Suppressor macrophage treated with lipopolysaccharide for 1 hour (primary cell): ENCODE measurements at regions not wholly inside any gene's neighbourhood (a gene's known extent, or its start where the extent isn't known, plus 50 kb on each side); places are given as distances from the start of the nearest gene placed in this dataset.

Experiments
- DNase-seq, 3 donors: peaks; one replicate each; pipeline ENCODE4 v3.0.0-alpha.2; 2020 to 2022

DNA sequence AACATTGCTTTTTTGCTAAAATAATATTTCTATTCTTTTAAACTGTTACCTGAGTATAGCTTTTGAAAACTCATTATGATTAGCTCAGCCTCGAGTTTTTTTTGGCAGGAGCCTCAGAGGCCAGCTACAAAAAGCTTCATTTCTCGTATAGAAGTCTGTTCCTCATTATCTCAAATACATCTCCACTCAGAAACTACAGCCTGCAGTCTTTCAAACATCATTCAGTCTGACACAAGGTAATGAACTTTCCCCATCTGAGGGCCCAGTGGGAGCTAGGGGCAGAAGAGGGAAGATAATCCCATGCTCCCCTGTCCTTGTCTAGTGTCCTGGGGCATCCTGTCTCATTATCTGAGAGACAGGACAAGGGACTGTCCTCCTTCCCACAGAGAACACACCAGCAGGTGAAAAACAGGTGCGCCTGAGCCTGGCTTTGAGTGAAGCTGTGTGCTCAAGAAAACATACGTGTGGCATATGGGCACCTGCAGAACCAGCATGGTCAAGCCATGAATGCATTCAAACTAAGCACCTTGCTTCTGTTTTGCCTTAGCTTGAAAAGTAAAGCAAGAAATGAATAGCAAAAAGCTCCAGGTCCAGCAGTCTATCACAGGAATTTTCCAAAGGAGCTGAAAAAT, 247.5 kb downstream of the MREG start:
- no peak for DNase-seq

DNA sequence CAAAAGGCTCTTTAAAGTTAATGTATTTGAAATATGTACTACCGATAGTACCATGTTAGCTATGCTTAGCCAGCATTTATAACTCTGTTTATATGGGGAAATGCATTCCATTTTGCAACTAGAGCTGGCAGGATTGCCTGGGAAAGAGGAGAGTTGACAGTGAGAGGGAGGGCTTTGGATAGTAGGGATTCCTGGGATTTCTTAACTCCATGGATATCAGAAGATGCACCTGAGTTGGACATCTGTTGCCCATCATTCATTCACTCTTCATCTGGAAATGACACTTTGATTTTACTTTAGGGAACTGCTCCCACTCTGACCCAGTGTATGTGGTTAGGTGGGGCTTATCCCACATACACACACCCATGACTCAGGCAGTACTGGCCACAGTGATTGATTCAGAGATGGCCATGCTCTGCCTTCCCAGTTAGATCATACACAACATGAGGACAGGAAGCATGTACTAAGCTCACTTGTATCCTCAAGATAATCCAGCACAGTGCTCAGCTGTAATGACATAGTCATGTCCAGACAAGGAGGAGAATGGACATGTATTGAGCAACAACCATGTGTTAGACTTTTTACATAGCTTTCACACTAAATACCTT, 248.8 kb downstream of the MREG start:
- peak; percentile 77 to 88 (median 86) for DNase-seq

DNA sequence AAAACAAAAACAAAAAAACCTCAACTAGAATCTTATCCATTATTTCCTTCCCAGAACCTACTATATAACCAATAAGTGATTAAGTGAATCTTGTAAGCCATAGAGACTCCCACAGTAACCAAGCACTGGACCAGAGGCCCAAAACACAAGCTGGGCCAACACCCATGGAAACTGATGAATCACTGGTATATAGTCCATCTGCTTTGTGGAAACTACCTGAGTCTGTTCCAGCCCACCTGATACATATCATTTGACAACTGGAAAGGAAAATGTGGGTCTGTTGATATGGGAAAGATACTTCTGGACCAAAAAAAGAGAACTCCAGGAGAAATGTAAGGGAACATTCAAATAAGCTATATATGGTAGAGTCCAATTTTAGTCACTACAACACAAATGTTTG, 252.8 kb downstream of the MREG start:
- no peak for DNase-seq

DNA sequence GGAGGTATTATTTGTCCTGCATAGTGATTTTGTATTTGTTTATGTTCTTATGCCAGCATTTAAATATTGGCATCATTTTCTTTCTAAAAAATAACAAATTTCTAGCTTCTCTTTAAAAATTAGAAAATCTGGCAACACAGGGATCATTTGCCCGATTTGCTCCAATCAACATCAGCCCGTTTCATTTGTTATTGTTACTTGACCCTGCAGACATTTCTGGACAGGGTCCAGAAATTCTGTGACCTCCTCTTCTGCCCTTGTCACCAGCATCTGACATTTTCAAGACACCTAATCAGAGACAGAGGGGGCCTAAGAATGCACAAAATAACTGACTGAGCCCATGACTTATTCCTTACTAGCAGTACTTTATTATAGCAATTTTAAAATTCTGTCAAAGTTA, 253.3 kb downstream of the MREG start:
- no peak for DNase-seq

DNA sequence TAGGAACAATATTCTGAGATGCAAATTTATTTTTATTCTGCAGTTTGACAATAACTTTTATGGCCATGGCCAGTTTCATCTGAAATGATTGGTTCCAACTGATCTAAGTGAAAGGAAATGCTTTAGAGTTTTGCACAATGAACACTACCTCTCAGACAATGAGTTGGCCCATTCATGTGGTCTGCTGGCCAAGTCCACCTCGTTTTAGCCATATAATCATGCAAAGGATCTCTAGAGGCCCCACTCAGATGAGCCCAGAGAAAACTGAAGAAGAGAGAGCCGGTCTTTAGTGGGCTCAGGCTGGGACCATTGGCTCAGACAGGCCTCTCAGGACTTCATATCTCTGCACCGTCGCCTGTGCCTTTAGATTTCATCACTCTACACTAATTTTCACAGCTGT, 254.7 kb downstream of the MREG start:
- DNase-seq: no peak

DNA sequence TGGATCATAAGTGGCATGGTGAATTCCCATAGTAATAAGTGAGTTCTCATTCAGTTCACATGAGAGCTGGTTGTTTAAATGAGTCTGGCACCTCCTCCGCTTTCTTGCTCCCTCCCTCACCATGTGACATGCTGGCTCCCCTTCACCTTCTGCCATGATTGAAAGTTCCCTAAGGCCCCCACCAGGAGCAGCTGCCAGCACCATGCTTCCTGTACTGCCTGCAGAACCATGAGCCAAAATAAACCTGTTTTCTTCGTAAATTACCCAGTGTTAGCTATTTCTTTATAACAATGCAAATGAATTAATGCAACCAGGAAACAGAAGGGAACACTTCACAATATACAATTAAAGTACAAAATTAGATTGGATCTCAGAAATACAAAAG, 257.0 kb downstream of the MREG start:
- DNase-seq: no peak

DNA sequence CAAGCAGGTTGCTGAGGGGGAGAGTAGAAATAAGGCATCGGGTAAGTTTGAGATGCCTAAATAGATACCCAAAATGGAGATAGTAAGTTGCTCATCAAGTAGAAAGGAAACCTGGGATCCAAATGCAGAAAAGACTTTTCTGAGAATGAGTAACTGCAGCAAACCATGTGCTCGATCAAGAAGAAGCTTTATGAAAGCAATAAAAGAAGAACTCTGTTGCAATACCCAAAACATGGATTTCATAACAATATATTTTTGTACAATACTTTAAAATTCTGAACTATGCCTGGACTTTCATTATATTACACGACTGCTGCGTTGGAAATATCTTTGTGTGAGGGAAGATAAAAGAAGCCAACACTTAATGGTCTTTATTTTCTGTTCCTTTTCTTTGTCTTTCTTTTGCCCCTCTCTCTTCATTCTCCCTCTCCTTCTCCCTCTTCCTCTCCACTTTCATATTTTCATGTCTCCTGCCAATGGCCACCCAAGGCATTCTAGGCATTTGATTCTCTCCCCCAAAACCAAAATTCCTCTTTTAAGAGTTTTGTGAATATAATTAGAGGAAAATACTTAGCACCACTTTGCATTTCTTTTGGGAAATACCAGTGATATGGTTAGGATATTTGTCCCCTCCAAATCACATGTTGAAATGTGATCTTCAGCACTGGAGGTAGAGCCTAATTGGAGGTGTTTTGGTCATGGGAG, 257.6 kb downstream of the MREG start:
- DNase-seq: peak; percentile 42 to 72 (median 72)

DNA sequence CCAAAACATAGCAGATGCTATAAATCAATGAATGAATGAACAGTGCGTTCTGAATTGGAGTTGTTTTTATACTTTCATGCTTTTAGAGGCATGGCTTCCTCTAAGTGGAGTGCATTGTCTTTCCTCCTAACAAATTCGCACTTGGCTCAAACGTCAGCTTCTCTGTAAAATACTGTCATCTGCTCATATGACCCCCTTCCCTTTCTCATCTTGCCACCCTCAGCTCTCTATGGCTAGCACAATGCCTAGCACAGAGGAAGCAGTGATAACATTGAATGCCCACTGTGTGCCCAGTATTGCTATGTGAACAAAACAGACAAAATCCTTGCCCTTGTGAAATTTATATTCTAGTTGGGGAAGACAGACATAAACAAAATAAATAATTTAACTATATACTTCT, 258.8 kb downstream of the MREG start:
- peak; percentile 62 to 75 (median 65) for DNase-seq

DNA sequence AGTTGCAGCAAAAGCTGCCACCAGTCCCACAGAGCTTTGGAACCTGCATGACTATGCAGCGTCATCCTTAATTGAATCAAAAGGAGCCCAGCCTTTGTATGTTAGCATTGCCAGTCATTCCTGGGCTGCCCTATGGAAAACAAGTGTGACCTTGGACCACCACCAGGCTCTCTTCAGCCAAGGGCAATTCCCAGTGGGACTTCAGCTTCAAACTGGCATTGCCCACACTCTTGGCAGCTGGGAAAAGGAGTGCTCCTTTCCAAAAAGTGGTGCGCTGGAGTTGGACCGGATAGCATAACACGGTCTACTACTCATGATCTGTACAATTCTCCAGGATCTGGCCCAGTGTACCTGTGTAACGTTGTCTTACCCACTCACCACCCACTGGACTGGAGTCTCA, 259.5 kb downstream of the MREG start:
- DNase-seq: no peak

DNA sequence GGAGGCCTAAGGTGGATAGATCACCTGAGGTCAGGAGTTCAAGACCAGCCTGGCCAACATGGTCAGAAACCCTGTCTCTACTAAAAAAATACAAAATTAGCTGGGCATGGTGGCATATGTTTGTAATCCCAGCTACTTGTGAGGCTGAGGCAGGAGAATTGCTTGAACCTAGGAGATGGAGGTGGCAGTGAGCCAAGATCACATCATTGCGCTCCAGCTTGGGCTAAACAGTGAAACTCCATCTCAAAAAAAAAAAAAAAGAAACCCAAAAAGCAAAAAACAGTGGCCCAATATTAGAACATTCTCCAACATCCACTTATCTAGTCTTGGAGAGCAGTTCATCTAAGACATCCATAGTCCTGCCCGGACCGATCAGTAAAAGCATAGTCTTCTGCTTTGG, 260.4 kb downstream of the MREG start:
- no peak for DNase-seq

DNA sequence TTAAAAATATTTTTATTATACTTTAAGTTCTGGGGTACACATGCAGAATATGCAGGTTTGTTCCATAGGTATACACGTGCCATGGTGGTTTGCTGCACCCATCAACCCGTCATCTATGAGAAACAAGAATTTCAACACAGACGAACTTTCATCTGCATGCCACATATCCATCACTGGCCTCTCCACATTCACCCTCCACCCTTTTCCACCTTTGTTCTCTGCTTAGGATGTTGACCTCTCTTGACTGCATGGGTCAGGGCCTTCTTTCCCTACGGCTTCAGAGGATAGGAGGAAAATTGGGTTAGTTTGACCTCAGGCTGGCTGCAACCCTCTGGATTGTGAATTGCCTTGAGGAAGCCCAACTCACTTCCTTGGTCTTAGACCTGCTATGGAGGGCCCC, 260.9 kb downstream of the MREG start:
- no peak for DNase-seq

DNA sequence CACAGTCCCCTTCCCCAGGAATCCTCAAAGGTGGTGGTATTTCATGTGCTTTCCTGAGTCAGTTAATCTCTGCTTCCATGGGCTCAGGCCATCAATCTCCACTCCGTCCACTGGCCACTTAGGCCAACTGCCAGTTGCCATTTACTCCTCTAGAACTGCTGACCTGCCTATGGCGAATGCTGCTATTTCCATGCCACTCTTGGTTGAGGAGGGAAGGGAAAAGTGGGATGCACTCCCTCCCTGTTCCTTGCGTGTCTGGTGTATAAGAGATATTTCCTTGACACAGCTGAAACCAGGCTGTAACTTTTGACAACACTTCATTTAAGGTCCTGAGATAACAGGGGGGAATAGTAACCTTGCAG, 261.5 kb downstream of the MREG start:
- DNase-seq: no peak

DNA sequence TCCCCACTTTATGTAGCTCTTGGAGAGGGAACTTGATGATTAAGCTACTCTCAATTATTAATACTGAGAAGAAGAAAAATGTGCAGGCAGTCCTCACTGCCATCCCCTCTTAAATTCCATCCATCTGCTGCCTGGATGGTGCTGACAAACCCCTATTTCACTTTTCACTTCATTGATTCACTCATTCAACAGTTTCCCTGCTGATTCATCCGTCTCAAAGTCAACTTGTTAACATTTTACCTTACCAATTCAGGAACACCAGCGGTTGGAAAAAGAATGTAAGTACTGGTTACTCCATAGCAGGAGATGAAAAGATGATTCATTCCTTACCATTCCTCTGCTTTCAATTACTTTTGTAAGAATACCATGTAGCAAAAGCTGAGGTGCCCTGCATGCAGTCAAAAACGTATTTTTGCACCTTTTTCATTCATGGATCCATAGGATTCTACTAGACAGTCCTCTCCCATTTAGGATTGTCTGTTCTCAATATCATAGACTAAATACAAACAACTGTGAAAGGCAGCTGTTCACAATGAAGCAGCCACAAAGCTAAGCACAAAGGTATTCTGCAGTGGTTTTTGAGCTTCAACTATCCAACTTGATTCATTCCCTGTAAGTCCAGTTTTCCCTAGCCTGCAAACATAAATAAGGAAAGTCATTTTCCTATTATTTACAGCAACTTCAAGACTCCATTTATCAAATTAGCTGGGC, 262.0 kb downstream of the MREG start:
- peak in 1 of 3 donors; percentile 58 for DNase-seq

DNA sequence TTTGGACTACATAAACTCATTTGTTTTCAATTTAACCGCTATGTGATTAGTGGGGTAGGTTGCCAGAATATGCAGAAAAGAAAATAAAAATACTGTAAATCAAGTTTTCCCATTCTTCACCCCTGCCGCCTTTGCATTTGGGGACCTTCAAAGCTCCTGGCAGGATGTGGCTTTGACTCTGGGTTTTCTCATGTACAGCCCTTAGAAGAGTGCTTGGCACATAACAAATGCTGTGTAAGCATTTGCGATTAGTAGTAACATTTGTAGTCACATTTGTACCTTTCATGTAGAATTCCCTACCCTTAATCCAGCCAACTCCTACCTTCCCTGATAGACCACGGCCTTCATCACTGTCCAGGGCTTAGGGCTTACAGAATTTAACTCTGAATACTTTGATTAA, 262.6 kb downstream of the MREG start:
- no peak for DNase-seq

DNA sequence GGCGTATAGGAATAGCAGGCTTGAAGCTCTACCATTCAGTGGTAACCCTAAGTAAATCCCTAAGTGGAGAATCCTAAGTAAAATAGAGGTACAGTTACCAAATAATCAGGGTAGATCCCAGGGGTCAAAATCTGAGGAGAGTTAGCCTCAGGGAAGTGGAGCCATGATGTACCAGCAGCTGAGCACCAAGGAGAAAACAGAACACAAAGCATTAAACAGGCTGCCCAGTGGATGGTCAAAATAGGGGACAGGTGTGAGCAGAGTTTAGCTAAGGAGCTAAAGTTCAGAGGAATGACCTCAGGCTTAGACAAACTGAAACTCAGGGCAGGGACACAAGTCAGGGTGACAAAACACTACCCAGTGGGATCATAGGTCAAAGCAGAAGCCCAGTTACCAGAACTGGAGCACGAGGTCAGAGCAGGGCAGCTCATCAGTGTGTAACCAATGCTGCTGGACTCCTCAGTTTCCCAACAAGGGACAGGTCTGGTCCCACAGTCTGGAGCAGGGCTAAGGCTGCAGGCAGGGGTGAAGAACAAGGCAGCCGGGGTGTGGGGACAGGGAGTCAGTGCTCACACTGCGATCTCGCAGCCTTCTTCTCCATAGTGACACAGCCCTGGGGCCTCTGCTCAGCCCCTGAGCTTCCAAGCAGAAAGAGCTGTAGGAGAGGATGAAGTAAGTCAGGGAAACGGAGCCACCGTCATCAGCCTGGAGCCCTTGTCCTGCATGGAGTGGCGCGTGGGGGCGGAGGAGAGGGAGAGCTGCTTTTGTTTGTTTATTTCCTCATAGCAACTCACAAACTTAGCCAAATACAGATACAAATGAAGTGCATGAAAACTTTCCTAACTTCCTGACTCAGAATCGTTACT, 264.0 kb downstream of the MREG start:
- peak; percentile 89 to 95 (median 94) for DNase-seq

DNA sequence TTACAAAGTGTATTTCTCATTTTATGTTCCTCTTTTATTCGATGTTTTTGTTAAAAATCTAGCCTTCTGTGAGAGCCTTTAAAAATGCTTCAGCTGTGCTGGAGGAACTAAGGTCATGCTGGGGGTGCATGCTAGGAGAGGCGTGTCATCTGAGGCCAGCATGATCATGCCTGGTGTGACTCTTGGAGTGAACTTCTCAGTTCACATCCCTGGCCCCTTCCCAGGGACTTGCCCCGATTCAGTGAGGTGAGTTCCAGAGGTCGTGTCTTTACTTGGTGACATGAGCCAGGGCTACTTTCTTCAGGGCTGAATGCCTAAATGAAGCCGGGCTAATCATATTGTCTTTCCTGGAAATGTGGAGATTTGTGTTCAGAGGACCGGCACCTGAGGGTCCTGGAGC, 264.9 kb downstream of the MREG start:
- DNase-seq: peak; percentile 80 to 90 (median 86)

DNA sequence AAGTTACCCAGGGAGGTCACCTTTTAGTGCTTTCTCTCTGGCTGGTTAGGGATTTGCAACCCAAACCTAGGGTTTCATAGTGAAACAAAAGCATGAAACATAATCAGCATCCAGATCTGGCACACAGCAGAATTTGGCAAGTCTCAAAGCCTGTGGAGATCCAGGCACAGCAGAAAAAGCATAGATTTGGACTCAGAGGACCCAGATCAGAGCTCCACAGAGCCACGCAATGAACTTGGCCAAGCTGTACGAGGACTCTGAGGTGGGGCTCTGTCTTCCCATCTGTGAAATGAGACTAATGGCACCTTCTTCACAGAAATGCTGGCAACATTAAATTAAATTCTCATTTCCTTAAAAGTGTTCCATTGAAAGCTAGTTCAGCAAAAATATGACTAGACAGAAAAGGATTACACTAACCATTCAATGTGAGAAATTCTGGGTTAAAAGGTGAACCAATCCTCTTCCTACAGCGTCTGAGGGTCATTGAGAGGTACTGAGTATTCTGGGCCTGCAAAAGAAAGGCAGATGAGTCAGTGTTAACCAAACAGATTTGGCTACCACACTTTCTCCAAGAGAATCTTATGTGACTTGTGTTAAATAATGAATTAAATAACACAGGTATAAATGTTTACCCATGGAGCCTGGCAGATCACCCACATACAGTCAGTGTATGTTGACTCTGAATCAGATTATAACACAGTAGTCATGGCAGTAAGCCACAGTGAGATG, 266.3 kb downstream of the MREG start:
- no peak for DNase-seq

DNA sequence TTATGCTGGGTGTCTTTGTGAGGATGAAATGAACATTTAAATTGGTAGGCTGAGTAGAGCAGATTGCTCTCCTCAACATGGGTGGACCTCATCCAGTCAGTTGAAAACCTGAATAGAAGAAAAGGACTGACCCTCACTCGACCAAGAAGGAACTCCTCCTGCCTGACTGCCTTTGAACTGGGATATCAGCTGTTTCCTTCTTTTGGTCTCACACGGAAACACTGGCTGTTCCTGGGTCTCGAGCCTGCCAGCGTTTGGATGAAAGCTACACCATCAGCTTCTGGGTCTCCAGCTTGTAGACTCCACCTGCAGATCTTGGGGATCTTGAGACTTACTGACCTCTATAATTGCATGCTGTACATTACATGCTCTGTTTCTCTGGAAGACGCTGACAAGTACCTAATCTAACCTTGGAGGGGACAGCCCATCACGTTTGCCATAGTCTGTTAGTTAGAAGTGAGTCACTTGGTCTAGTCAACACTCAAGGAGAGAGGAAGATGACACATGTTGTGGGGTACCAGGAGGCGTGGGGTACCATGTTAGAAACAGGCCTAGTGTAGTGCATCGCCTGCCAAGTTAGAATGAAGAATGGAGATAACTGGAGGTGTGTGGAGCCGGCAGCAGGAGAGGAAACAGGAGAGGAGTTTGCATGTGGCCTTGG, 267.0 kb downstream of the MREG start:
- DNase-seq: peak; percentile 49 to 70 (median 52)

DNA sequence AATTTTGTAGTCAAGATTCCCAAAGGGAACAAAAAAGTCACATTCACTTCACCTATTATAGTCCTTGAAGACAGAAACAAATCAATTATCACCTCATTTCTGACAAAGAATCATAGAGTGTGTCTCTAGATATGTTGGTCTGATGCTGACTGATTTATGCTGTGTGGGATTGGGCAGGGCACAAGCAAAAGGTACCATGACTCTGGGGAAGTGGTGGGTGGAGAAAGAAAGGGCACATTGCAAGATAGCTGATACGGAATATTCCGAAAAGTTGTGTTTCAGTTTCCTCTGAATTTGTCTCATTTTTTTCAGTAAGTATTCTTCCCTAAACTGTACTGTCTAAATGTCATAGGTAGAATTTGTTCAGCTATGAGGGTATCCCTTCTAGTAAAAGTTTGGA, 268.0 kb downstream of the MREG start:
- peak; percentile 72 to 87 (median 77) for DNase-seq

DNA sequence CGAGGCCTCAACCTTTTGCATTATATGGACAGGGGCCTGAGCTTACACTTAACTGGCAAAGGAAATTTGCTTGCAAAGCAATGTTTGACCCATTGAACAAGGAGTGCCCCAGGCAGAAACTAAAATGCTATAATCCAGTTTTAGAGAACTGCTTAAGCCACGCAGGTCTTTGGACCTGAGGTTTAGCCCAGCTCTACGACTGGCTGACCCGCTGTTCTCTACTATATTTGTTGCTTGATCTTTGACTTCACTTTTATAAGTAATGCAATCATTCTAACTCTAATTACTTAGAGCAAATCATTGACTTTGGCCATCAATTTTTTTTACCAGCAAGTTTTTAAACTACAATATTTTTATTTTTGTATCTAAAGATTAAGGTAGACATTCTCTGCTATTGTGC, 268.8 kb downstream of the MREG start:
- no peak for DNase-seq

DNA sequence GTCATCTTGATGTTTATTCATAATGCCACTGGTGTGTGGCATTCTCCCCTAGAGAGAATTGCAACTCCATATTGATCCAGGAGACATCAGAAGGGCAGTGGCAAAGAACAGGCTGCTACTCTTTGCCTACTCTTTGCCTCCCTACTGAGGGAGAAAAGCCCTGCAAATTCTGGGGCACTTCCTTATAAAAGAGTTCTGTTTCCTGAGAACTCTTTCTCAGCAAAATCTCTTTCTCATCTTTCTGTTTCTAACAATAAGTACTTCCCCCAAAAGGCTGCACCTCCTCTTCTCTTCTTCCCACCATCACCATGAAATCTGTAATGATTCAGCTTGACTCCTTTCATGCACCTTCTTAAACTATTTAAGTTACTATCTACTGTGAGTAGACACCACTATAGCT, 270.3 kb downstream of the MREG start:
- DNase-seq: peak; percentile 44 to 63 (median 50)

DNA sequence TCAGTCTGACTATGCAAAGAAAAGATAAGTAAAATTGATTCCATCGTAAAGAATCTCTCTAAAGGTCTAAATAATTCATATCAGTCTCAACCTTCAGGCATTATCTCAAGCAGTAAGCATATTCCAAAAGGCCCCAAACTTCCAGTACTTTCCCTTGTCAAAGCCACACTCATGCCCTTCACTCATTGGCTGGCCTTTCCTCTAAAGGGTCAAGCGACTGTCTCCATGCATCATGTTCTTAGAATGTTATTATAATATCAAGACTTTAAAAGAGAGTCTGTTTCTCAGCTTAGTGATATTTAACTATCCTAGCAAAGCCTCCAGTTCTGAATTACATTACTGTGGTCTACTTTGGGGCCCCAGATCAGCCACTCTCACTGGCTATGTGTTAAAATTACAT, 271.3 kb downstream of the MREG start:
- DNase-seq: no peak
